Mesenchymal stem cell (in vitro differentiated cells and primary cell): ENCODE measurements at regions not wholly inside any gene's neighbourhood (a gene's known extent, or its start where the extent isn't known, plus 50 kb on each side); places are given as distances from the start of the nearest gene placed in this dataset.

ENCODE experiments used
- DNase-seq: peaks from one replicate; pipeline ENCODE4 v3.0.0-alpha.2; 2013
- H2AFZ ChIP-seq: one replicate; pipeline ENCODE4 v1.6.1; 2013; ENCODE audit warnings: low read depth, mild to moderate bottlenecking, control low read depth, inconsistent platforms, low read length, moderate library complexity
- H2AK5ac ChIP-seq: 2 replicates; pipeline ENCODE4 v1.6.1; 2013; ENCODE audit warnings: low read length, moderate library complexity, mild to moderate bottlenecking, inconsistent platforms; ENCODE audit not compliant: severe bottlenecking
- H2BK120ac ChIP-seq: one replicate; pipeline ENCODE4 v1.6.1; 2013; ENCODE audit warnings: low read depth, mild to moderate bottlenecking, inconsistent platforms, low read length, moderate library complexity
- H2BK12ac ChIP-seq, 2 experiments: one replicate each; pipeline ENCODE4 v1.6.1; 2013; ENCODE audit warnings: inconsistent platforms in 2 of 2, low read length in 2 of 2, mild to moderate bottlenecking in 2 of 2, moderate library complexity in 2 of 2, control low read depth in 1 of 2
- H2BK15ac ChIP-seq: one replicate; pipeline ENCODE4 v1.6.1; 2013; ENCODE audit warnings: mild to moderate bottlenecking, low read depth, inconsistent platforms; ENCODE audit not compliant: poor library complexity, severe bottlenecking
- H2BK5ac ChIP-seq: 2 replicates; pipeline ENCODE4 v1.6.1; 2013; ENCODE audit warnings: low read depth, mild to moderate bottlenecking, low read length, control low read depth, inconsistent platforms; ENCODE audit not compliant: poor library complexity, severe bottlenecking
- H3K14ac ChIP-seq, 2 experiments: one replicate each; pipeline ENCODE4 v1.6.1; 2013; ENCODE audit warnings: inconsistent platforms in 2 of 2, low read length in 2 of 2, control low read depth in 1 of 2, mild to moderate bottlenecking in 1 of 2, moderate library complexity in 1 of 2
- H3K18ac ChIP-seq, 2 experiments: one replicate each; pipeline ENCODE4 v1.6.1; 2013; ENCODE audit warnings: inconsistent platforms in 2 of 2, low read length in 2 of 2, control low read depth in 1 of 2, low read depth in 1 of 2, mild to moderate bottlenecking in 1 of 2
- H3K23ac ChIP-seq, 2 experiments: one replicate each; pipeline ENCODE4 v1.6.1; 2013; ENCODE audit warnings: inconsistent platforms in 2 of 2, low read length in 2 of 2, mild to moderate bottlenecking in 2 of 2, moderate library complexity in 2 of 2, control low read depth in 1 of 2
- H3K27ac ChIP-seq: 2 replicates; pipeline ENCODE4 v1.5.1; 2013; ENCODE audit warnings: mild to moderate bottlenecking, moderate library complexity, low read length, control low read depth, inconsistent platforms; ENCODE audit not compliant: poor library complexity, severe bottlenecking
- H3K27me3 ChIP-seq, 2 experiments: 2 replicates each; pipeline versions ENCODE4 v1.6.1 to v1.7.0; 2013; ENCODE audit warnings: low read length in 2 of 2, mild to moderate bottlenecking in 2 of 2, moderate library complexity in 2 of 2, control low read depth in 1 of 2, inconsistent platforms in 1 of 2; ENCODE audit not compliant: control insufficient read depth in 1 of 2, insufficient read depth in 1 of 2
- H3K36me3 ChIP-seq, 2 experiments: 2 replicates each; pipeline versions ENCODE4 v1.6.1 to v1.7.0; 2013; ENCODE audit warnings: low read length in 2 of 2, control low read depth in 1 of 2, inconsistent platforms in 1 of 2, low read depth in 1 of 2, mild to moderate bottlenecking in 1 of 2; ENCODE audit not compliant: insufficient read depth in 2 of 2, control insufficient read depth in 1 of 2
- H3K4ac ChIP-seq, 2 experiments: one replicate each; pipeline ENCODE4 v1.6.1; 2013; ENCODE audit warnings: inconsistent platforms in 2 of 2, low read length in 2 of 2, mild to moderate bottlenecking in 2 of 2, moderate library complexity in 2 of 2, control low read depth in 1 of 2, low read depth in 1 of 2
- H3K4me1 ChIP-seq: 2 replicates; pipeline ENCODE4 v1.6.1; 2013; ENCODE audit warnings: low read depth, low read length, control low read depth; ENCODE audit not compliant: control insufficient read depth, insufficient read depth
- H3K4me2 ChIP-seq: 2 replicates; pipeline ENCODE4 v1.6.1; 2013; ENCODE audit warnings: low read length, mild to moderate bottlenecking, inconsistent platforms; ENCODE audit not compliant: poor library complexity, severe bottlenecking
- H3K4me3 ChIP-seq, 2 experiments: 2 replicates each; pipeline versions ENCODE4 v1.5.1 to v1.7.0; 2013; ENCODE audit warnings: low read length in 2 of 2, mild to moderate bottlenecking in 2 of 2, control low read depth in 1 of 2, low read depth in 1 of 2; ENCODE audit not compliant: insufficient read depth in 1 of 2
- H3K79me1 ChIP-seq: replicated peaks from 2 replicates; pipeline ENCODE4 v1.6.1; 2013; ENCODE audit warnings: mild to moderate bottlenecking, control low read depth, low read length, inconsistent platforms; ENCODE audit not compliant: poor library complexity, severe bottlenecking
- H3K9ac ChIP-seq: 2 replicates; pipeline ENCODE4 v1.7.0; 2013; ENCODE audit warnings: mild to moderate bottlenecking, low read length, moderate library complexity
- H3K9me3 ChIP-seq: 2 replicates; pipeline ENCODE4 v1.7.0; 2013; ENCODE audit warnings: mild to moderate bottlenecking, low read length; ENCODE audit not compliant: control insufficient read depth
- H4K8ac ChIP-seq: one replicate; pipeline ENCODE4 v1.6.1; 2013; ENCODE audit warnings: inconsistent platforms, mild to moderate bottlenecking, low read length, moderate library complexity
- H4K91ac ChIP-seq: one replicate; pipeline ENCODE4 v1.6.1; 2013; ENCODE audit warnings: mild to moderate bottlenecking, low read length, inconsistent platforms
- WGBS: methylation state at CpG from one replicate; pipeline ENCODE4 v1.1.7; 2013; ENCODE audit warnings: mixed read lengths; 5-methylcytosine and 5-hydroxymethylcytosine counted together

DNA sequence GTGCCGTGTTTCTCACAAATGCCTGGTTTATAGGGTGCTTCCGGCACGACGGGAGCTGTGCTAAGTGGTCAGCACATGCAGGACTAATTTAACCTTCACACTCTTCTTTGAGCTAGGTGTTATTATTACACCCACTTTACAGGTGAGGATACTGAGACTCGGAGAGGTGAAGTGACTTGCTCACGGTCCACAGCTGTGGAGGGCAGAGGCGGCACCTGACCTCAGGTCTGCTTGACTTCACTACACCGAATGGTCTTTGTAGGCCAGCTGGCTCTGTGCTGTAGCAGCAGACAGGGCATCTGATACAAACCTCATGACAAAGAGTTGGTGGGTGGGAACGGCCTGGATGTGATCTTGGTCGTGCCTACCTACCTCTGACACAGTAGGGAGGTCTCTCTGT, 102.0 kb upstream of the BOD1 start:
- H3K9me3 ChIP-seq = no peaks in the 10 kb centered on the region
- peak overlapping the region in 1 of 2 experiments; percentile 22 for H2BK12ac ChIP-seq
- H3K18ac ChIP-seq = no peak overlapping the region
- H3K79me1 ChIP-seq = no peaks in the 10 kb centered on the region
- H2BK15ac ChIP-seq = no peak overlapping the region
- peaks cover 31% of the 10 kb centered on the region for H3K4me1 ChIP-seq
- no peak overlapping the region for H3K14ac ChIP-seq
- no peak overlapping the region for H2BK120ac ChIP-seq
- H3K23ac ChIP-seq = no peak overlapping the region
- H4K91ac ChIP-seq = no peak overlapping the region
- no peaks in the 10 kb centered on the region for H3K36me3 ChIP-seq
- no peak overlapping the region for H4K8ac ChIP-seq
- no peak overlapping the region for H3K27ac ChIP-seq
- H3K4me3 ChIP-seq = no peak overlapping the region
- H2AK5ac ChIP-seq = peak overlapping the region; percentile 23
- no peak for DNase-seq
- no peak overlapping the region for H2AFZ ChIP-seq
- H3K9ac ChIP-seq = no peak overlapping the region
- H3K4ac ChIP-seq = no peak overlapping the region
- 86% methylated on average over 10 of the region's 10 CpGs for WGBS
- H3K27me3 ChIP-seq = peaks cover 0 to 12% of the 10 kb centered on the region in 2 experiments
- H2BK5ac ChIP-seq = no peak overlapping the region
- no peak overlapping the region for H3K4me2 ChIP-seq

DNA sequence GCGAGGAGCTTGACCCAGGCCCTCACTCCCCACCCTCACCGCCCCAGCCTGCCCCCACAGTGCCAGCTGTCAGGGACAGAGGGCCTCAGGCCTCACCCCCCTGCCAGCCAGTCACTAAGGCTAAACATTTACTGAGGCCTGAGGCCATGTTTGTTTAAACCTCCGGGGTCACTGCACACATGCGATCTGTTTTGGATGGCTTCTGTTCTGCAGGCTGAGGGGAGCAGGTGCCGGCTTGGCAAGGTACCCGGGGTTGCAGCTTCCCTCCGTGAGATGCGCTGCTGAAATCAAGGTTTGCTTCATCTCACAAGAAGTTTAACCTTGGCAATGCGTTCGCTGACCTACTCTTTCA, 103.3 kb upstream of the BOD1 start:
- H2BK5ac ChIP-seq = no peak overlapping the region
- H3K79me1 ChIP-seq = no peaks in the 10 kb centered on the region
- DNase-seq = peak; percentile 9
- no peak overlapping the region for H2AK5ac ChIP-seq
- H2BK120ac ChIP-seq = no peak overlapping the region
- peak overlapping the region in 1 of 2 experiments; percentile 8 for H3K4me3 ChIP-seq
- peaks cover 27% of the 10 kb centered on the region for H3K4me1 ChIP-seq
- peak overlapping the region; percentile 10 for H3K4me2 ChIP-seq
- H2AFZ ChIP-seq = no peak overlapping the region
- no peaks in the 10 kb centered on the region for H3K9me3 ChIP-seq
- no peak overlapping the region for H4K91ac ChIP-seq
- H3K14ac ChIP-seq = no peak overlapping the region
- no peak overlapping the region for H3K9ac ChIP-seq
- H3K4ac ChIP-seq = no peak overlapping the region
- H2BK12ac ChIP-seq = no peak overlapping the region
- H2BK15ac ChIP-seq = no peak overlapping the region
- no peak overlapping the region for H3K23ac ChIP-seq
- H3K27ac ChIP-seq = no peak overlapping the region
- no peak overlapping the region for H3K18ac ChIP-seq
- H3K36me3 ChIP-seq = no peaks in the 10 kb centered on the region
- no peak overlapping the region for H4K8ac ChIP-seq
- WGBS = 73% methylated on average over 10 of the region's 10 CpGs
- H3K27me3 ChIP-seq = peaks cover 0 to 20% of the 10 kb centered on the region in 2 experiments

DNA sequence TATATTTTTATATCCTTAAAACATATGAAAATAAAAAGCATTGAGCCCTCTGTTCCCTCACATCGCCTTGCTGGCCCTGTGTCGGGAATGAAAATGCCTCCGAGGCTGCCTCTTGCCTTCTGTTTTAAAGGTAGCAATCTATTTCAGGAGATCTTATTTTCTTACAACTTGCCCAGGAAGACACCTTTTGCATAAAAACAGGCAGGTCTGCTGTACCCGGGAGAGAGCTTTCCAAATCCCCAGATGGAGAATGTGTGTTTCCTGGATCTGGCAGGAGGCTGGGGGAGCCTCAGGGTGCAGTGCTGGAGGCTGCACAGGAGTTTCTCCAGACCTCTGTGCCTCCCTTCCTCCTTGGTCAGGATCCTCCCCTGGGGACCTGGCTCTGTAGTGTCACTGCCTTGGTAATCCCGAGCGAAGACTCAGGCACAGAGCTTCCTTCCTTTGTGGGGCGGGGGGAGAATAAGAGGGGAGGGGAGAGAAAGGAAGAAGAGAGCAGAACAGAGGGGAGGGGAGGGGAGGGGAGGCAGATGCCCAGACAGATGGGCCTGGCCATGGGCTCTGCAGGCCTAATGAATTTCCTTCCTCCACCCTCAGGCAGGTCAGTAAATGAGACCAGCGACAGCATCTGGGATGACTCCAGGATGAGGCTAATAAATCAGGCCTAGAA, 104.0 kb upstream of the BOD1 start:
- H3K9me3 ChIP-seq = no peaks in the 10 kb centered on the region
- H3K14ac ChIP-seq = no peak overlapping the region
- H3K4me1 ChIP-seq = peaks cover 26% of the 10 kb centered on the region
- H2AK5ac ChIP-seq = peak overlapping the region; percentile 20
- H2BK12ac ChIP-seq = no peak overlapping the region
- H3K27me3 ChIP-seq = peaks cover 0 to 22% of the 10 kb centered on the region in 2 experiments
- no peak overlapping the region for H2BK120ac ChIP-seq
- H2AFZ ChIP-seq = no peak overlapping the region
- no peak overlapping the region for H2BK15ac ChIP-seq
- no peak overlapping the region for H3K27ac ChIP-seq
- no peaks in the 10 kb centered on the region for H3K36me3 ChIP-seq
- no peak overlapping the region for H3K9ac ChIP-seq
- no peak overlapping the region for H2BK5ac ChIP-seq
- no peak overlapping the region for H3K4me3 ChIP-seq
- H4K8ac ChIP-seq = no peak overlapping the region
- no peak overlapping the region for H3K18ac ChIP-seq
- DNase-seq = no peak
- H3K23ac ChIP-seq = no peak overlapping the region
- no peaks in the 10 kb centered on the region for H3K79me1 ChIP-seq
- H3K4ac ChIP-seq = no peak overlapping the region
- H3K4me2 ChIP-seq = no peak overlapping the region
- 55% methylated on average over 7 of the region's 8 CpGs for WGBS
- H4K91ac ChIP-seq = no peak overlapping the region

DNA sequence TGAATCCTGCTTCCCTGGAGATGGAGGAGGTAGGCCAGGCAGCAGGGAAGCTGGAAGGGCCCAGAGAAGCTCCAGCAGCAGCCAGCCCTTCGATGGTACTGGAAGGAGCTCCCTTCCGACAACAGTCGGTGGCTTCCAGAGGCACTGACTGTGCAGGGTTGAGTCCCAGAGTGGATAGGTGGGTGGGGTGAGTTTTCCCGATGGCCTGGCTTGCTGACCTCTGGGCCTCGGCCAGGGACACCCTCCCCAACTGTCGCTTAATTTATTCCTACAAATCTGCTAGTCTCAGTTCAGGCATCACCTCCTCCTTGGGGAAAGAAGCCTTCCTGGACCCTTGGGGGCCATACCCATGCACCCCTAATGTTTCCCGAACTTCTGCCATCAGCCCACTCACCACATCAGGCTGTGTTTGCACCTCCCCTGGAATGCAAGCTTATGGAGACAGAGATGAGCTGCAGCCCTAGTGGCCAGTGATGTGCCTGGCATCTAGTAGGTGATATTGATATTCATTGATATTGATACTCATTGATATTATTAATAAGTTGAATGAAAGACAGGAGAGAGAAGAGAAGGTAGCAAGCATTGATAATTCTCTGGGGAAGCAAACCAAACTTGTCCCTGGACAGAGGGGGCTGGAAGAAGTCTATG, 104.6 kb upstream of the BOD1 start:
- Histone ChIP-seq H3K79me1 (no peaks in the 10 kb centered on the region), H3K36me3 (no peaks in the 10 kb centered on the region), H3K27ac (no peak overlapping the region), H3K27me3 (peaks cover 0 to 22% of the 10 kb centered on the region in 2 experiments), H2BK5ac (no peak overlapping the region), H2AK5ac (no peak overlapping the region), H3K18ac (no peak overlapping the region), H4K8ac (no peak overlapping the region), H3K4ac (no peak overlapping the region), H2AFZ (no peak overlapping the region), H2BK15ac (no peak overlapping the region), H3K23ac (no peak overlapping the region), H3K14ac (no peak overlapping the region), H3K4me3 (no peak overlapping the region), H4K91ac (no peak overlapping the region), H3K9ac (no peak overlapping the region), H3K4me2 (no peak overlapping the region), H2BK12ac (no peak overlapping the region), H2BK120ac (no peak overlapping the region), H3K4me1 (peaks cover 26% of the 10 kb centered on the region), H3K9me3 (peaks cover 5% of the 10 kb centered on the region)
- no peak for DNase-seq
- 75% methylated on average over 7 of the region's 7 CpGs for WGBS
